ENCODE measurements at regions not wholly inside any gene's neighbourhood (a gene's known extent, or its start where the extent isn't known, plus 50 kb on each side); places are given as distances from the start of the nearest gene placed in this dataset.

DNA sequence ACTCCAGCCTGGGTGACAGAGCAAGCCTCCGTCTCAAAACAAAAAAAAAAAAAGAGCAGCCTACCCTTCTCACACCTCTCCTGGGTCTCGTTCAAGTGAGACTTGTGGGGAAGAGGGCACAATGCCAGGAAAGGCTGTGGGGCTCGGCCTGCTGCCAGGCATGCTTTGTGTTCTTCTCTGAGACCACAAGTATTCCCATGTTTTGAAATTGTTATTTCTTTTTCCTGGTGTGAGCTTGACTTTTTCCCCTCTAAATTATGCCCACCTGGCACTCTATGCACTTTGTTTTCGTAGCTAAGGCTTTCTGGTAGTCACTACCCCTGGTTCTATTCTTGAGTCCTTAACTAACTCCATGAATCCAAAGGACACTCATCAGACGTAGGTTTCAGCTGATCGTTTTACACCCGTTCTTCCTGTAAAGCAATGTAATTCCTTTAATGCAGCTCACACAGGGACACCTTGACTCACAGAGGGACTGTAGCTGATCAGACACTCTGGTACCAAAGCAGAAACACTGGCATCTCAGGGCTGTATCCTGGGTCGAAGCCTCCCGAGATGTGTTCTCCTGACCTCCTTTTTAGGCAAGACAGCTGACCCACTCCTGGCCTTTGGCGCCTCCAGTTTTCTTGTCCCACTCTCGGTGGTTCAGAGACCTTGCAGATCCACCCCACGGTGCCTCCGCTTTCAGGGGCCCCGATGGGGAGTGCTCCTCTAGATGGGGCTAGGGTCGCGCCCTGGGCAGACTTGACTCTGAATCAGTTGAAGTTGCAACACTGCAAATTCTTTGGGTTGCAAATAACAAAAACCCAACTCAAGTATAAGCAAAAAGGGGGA lies 193.3 kb upstream of the AGAP1 start:
- no peak for DNase-seq
- H3K36me3 ChIP-seq, result no peaks in the 10 kb centered on the region
- TF ChIP-seq, protein P1, sequence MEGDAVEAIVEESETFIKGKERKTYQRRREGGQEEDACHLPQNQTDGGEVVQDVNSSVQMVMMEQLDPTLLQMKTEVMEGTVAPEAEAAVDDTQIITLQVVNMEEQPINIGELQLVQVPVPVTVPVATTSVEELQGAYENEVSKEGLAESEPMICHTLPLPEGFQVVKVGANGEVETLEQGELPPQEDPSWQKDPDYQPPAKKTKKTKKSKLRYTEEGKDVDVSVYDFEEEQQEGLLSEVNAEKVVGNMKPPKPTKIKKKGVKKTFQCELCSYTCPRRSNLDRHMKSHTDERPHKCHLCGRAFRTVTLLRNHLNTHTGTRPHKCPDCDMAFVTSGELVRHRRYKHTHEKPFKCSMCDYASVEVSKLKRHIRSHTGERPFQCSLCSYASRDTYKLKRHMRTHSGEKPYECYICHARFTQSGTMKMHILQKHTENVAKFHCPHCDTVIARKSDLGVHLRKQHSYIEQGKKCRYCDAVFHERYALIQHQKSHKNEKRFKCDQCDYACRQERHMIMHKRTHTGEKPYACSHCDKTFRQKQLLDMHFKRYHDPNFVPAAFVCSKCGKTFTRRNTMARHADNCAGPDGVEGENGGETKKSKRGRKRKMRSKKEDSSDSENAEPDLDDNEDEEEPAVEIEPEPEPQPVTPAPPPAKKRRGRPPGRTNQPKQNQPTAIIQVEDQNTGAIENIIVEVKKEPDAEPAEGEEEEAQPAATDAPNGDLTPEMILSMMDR (IDR thresholded peaks at IDR 0.05; ENCODE audit: low read depth, low read length), result no peak
- peaks cover 8% of the 10 kb centered on the region for H3K9me3 ChIP-seq (ENCODE audit: severe bottlenecking)
- H3K4me3 ChIP-seq (ENCODE audit: low read depth, low read length), result no peak overlapping the region
- no peak overlapping the region for H3K27ac ChIP-seq
- no peaks in the 10 kb centered on the region for H3K27me3 ChIP-seq (ENCODE audit: insufficient read depth, low read depth, severe bottlenecking)

DNA sequence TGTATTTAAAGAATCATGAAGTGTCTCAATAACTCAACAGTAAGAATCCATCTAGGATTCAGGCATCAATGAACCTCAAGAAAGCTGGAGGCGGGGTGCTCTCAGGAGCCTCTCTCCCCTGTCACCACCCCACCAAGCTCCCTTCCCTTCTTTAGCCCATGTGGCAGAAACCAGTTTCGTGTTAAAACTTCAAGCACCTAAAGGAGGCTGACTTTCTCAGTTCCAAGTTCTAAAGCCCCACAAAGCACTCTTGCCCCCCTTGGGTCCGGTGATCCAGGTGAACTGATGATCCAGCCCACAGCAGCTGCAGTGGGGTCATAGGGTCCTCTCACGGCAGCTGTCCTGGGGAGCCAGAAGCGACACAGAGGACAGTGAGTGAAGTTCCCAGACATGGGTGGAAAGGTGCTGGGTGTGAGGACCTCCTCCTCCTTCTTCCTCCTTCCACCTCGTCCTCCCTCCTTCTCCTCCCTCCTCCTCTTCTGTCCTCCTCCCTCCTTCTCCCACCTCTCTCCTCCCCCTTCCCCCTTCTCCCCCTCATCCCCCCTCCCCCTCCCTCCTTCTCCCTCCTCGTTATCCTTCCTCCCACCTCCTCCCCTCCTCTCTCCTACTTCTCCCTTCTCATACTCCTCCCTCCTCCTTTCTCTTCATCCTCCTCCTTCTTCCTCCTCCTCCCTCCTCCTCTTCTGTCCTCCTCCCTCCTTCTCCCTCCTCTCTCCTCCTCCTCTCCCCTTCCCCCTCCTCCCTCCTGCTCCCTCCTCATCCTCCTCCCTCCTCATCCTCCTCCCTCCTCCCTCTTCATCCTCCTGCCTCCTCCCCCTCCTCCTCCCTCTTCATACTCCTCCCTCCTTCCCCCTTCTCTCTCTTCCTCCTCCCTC lies 192.4 kb upstream of the AGAP1 start:
- Histone ChIP-seq H3K27ac (no peak overlapping the region), H3K4me3 (ENCODE audit: low read depth, low read length) (no peak overlapping the region), H3K36me3 (no peaks in the 10 kb centered on the region), H3K27me3 (ENCODE audit: insufficient read depth, low read depth, severe bottlenecking) (no peaks in the 10 kb centered on the region), H3K9me3 (ENCODE audit: severe bottlenecking) (peaks cover 8% of the 10 kb centered on the region)
- TF ChIP-seq, protein P1 (IDR thresholded peaks at IDR 0.05; ENCODE audit: low read depth, low read length), result no peak
- DNase-seq, result no peak

DNA sequence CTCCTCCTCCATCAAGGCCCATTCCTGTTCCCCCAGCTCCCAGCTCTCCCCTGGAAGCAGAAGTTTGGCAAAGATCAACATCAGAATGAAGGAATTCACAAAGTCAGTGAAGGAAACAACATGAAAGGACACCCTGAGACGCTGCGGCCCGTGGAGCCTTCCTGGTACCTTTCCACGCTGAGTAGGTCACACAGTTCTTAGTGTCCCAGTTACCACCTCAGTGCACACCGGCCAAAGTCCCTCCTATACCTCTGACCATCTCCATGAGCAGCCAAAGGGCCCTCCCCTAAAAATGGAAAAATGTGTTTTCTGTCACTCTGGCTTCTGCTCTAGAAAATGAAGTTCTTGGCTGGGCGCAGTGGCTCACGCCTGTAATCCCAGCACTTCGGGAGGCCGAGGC lies 191.6 kb upstream of the AGAP1 start:
- TF ChIP-seq, protein P1 (IDR thresholded peaks at IDR 0.05; ENCODE audit: low read depth, low read length), result no peak

DNA sequence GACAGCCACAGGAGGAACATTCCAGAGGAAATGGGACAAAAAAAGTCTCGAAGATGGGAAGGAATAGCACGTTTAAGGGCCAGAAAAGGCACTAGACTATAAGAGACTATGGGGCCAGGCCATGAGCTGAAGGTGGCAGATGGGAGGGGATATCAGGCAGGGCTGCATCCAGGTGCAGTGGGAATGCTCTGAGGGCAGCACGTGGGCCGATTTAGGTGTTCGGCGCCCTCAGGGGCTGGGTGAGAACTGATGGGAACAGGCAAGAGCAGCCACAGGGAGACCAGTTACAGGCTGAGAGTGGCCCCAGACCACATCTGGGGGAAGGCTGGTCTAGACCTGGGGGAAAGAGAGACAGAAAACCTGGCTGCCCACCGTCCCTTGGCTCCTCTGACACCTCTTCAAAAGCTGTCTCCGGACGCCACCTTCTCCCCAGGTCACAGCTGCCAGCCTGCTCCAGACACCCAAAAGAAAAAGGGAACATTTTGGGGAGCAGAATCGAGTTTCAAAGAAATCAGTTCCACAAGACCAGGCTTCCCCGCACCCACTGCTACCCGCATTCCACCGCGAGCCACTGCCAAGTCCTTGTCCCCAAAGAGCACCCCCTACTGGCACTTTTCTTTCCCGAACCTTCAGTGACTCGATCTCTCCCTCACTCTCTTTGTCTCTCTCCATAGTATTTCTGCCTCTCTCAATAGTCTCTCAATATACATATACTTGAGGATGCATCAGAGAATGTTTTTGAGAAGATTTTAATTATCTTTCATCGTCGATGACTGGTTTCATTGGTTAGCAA lies 190.1 kb upstream of the AGAP1 start:
- TF ChIP-seq, protein P1 (IDR thresholded peaks at IDR 0.05; ENCODE audit: low read depth, low read length), result peak; percentile 33; the same call in 1 of the 2 replicates
- DNase-seq, result no peak
- no peaks in the 10 kb centered on the region for H3K27me3 ChIP-seq (ENCODE audit: insufficient read depth, low read depth, severe bottlenecking)

More for the DNA sequence above, 191.6 kb upstream of the AGAP1 start:
- DNase-seq, result no peak
- Histone ChIP-seq H3K4me3 (ENCODE audit: low read depth, low read length) (no peak overlapping the region), H3K27ac (no peak overlapping the region), H3K36me3 (no peaks in the 10 kb centered on the region), H3K9me3 (ENCODE audit: severe bottlenecking) (peaks cover 6% of the 10 kb centered on the region), H3K27me3 (ENCODE audit: insufficient read depth, low read depth, severe bottlenecking) (no peaks in the 10 kb centered on the region)

DNA sequence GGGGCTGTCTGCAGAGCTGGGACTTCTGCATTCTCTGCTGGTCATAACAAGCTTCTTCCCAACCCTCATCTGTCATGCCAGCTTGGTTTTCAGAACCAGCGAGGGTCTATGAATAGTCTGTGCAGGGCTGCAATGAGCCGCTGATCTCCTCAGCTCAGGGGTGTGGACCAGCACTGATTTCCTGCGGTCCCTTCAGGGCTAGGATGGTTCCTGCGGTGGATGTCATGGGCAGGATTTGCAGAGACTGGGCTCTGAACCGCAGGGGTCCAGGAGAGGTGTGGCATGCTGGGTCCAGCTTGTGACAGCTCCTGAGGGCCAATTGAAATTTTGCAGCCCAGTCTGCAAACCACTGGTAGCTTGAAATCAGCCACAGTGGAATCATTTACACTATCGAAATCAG lies 188.2 kb upstream of the AGAP1 start:
- Histone ChIP-seq H3K36me3 (no peaks in the 10 kb centered on the region), H3K9me3 (ENCODE audit: severe bottlenecking) (no peaks in the 10 kb centered on the region), H3K27me3 (ENCODE audit: insufficient read depth, low read depth, severe bottlenecking) (no peaks in the 10 kb centered on the region), H3K4me3 (ENCODE audit: low read depth, low read length) (no peak overlapping the region), H3K27ac (no peak overlapping the region)
- DNase-seq, result no peak
- TF ChIP-seq, protein P1 (IDR thresholded peaks at IDR 0.05; ENCODE audit: low read depth, low read length), result no peak

More for the DNA sequence above, 190.1 kb upstream of the AGAP1 start:
- H3K4me3 ChIP-seq (ENCODE audit: low read depth, low read length), result no peak overlapping the region
- H3K27ac ChIP-seq, result no peak overlapping the region
- H3K36me3 ChIP-seq, result no peaks in the 10 kb centered on the region
- H3K9me3 ChIP-seq (ENCODE audit: severe bottlenecking), result no peaks in the 10 kb centered on the region

All from WERI-Rb-1 (cell line).